ENCODE measurements at regions not wholly inside any gene's neighbourhood (a gene's known extent, or its start where the extent isn't known, plus 50 kb on each side); places are given as distances from the start of the nearest gene placed in this dataset.
A peak's percentile ranks its signal among the peaks of the same experiment; 100 is the strongest.

- 66 to 81% methylated on average over 5 of the region's 5 CpGs for WGBS, 2 donors (ENCODE audit: low coverage in 1 of 2)
- no peaks in the 10 kb centered on the region for H3K9me3 ChIP-seq
- H3K4me1 ChIP-seq = no peaks in the 10 kb centered on the region
- intact Hi-C loops (cut with DNase I; ENCODE audit: low total_unique reads) (no loop called here), in situ Hi-C loops (cut with MboI; ENCODE audit: low pct_ligation_motif_present in 1 of 4, low pct_unique_long_range_greater_than_20kb in 1 of 4, low sequenced_read_pairs in 3 of 4) (no loop called here)
- TF ChIP-seq POLR2A (IDR thresholded peaks at IDR 0.05) = no peak
- no peak for TF ChIP-seq EP300 (IDR thresholded peaks at IDR 0.05; ENCODE audit: low read depth)
- TF ChIP-seq CTCF (IDR thresholded peaks at IDR 0.05) = no peak
- no peak for TF ChIP-seq POLR2AphosphoS5 (IDR thresholded peaks at IDR 0.05)
- H3K4me3 ChIP-seq = no peak overlapping the region
- no peak for DNase-seq
- H3K27ac ChIP-seq = no peak overlapping the region
- no peaks in the 10 kb centered on the region for H3K36me3 ChIP-seq
- H3K27me3 ChIP-seq = no peaks in the 10 kb centered on the region
Observed at GRCh38 chr11:130710021-130710420, 206.3 kb downstream of the SNX19 start.

GRCh38 chr11:130710497-130711012 is 205.7 kb downstream of the SNX19 start:
- no peak for TF ChIP-seq CTCF (IDR thresholded peaks at IDR 0.05)
- no peak for TF ChIP-seq EP300 (IDR thresholded peaks at IDR 0.05; ENCODE audit: low read depth)
- no peak for TF ChIP-seq POLR2AphosphoS5 (IDR thresholded peaks at IDR 0.05)
- no peak for TF ChIP-seq POLR2A (IDR thresholded peaks at IDR 0.05)
- intact Hi-C loops (cut with DNase I; ENCODE audit: low total_unique reads) = no loop called here
- Histone ChIP-seq H3K27ac (no peak overlapping the region), H3K4me1 (no peaks in the 10 kb centered on the region), H3K27me3 (no peaks in the 10 kb centered on the region), H3K4me3 (no peak overlapping the region), H3K9me3 (no peaks in the 10 kb centered on the region), H3K36me3 (no peaks in the 10 kb centered on the region)
- in situ Hi-C loops (cut with MboI; ENCODE audit: low pct_ligation_motif_present in 1 of 4, low pct_unique_long_range_greater_than_20kb in 1 of 4, low sequenced_read_pairs in 3 of 4) = no loop called here
- 74 to 84% methylated on average over 7 to 13 of the region's 13 CpGs for WGBS, 2 donors (ENCODE audit: low coverage in 1 of 2)
- peak; percentile 13 for DNase-seq

GRCh38 chr11:130711193-130711592 is 205.1 kb downstream of the SNX19 start:
- Histone ChIP-seq H3K36me3 (no peaks in the 10 kb centered on the region), H3K27me3 (no peaks in the 10 kb centered on the region), H3K4me1 (no peaks in the 10 kb centered on the region), H3K4me3 (no peak overlapping the region), H3K27ac (no peak overlapping the region), H3K9me3 (no peaks in the 10 kb centered on the region)
- intact Hi-C loops (cut with DNase I; ENCODE audit: low total_unique reads) = no loop called here
- in situ Hi-C loops (cut with MboI; ENCODE audit: low pct_ligation_motif_present in 1 of 4, low pct_unique_long_range_greater_than_20kb in 1 of 4, low sequenced_read_pairs in 3 of 4) = no loop called here
- no peak for TF ChIP-seq POLR2AphosphoS5 (IDR thresholded peaks at IDR 0.05)
- no peak for TF ChIP-seq EP300 (IDR thresholded peaks at IDR 0.05; ENCODE audit: low read depth)
- TF ChIP-seq CTCF (IDR thresholded peaks at IDR 0.05) = no peak
- no peak for TF ChIP-seq POLR2A (IDR thresholded peaks at IDR 0.05)
- no peak for DNase-seq
- 85 to 100% methylated on average over 3 to 6 of the region's 6 CpGs for WGBS, 2 donors (ENCODE audit: low coverage in 1 of 2)

GRCh38 chr11:130712480-130712879 is 203.8 kb downstream of the SNX19 start:
- no peaks in the 10 kb centered on the region for H3K9me3 ChIP-seq
- intact Hi-C loops (cut with DNase I; ENCODE audit: low total_unique reads) = no loop called here
- H3K27ac ChIP-seq = no peak overlapping the region
- H3K36me3 ChIP-seq = no peaks in the 10 kb centered on the region
- DNase-seq = no peak
- TF ChIP-seq POLR2AphosphoS5 (IDR thresholded peaks at IDR 0.05) = no peak
- TF ChIP-seq POLR2A (IDR thresholded peaks at IDR 0.05) = no peak
- no peak for TF ChIP-seq CTCF (IDR thresholded peaks at IDR 0.05)
- no peak for TF ChIP-seq EP300 (IDR thresholded peaks at IDR 0.05; ENCODE audit: low read depth)
- no peak overlapping the region for H3K4me3 ChIP-seq
- no peaks in the 10 kb centered on the region for H3K27me3 ChIP-seq
- H3K4me1 ChIP-seq = no peaks in the 10 kb centered on the region
- in situ Hi-C loops (cut with MboI; ENCODE audit: low pct_ligation_motif_present in 1 of 4, low pct_unique_long_range_greater_than_20kb in 1 of 4, low sequenced_read_pairs in 3 of 4) = no loop called here

Measured in transverse colon (tissue), 4 donors.